HCT116 (cell line): ENCODE measurements at regions not wholly inside any gene's neighbourhood (a gene's known extent, or its start where the extent isn't known, plus 50 kb on each side); places are given as distances from the start of the nearest gene placed in this dataset.

Source experiments
- ATAC-seq: fragments of 200-7000 bp; cut with Tn5 transposase; 2 replicates; pipeline ENCODE4 v1.9.1; 2020; ENCODE audit warnings: mild to moderate bottlenecking, moderate library complexity
- BruUV-seq: library from RNA; stranded (reverse); fragments of 400-500 nt; replicated peaks from 2 replicates; lab custom pipeline; 2021; lab: Mats Ljungman, UMichigan
- CTCF ChIA-PET: fragments of 300-600 bp; sonication (Branson Sonifier 250); formaldehyde crosslinking; loops from one replicate; lab custom pipeline; 2021; ENCODE audit warnings: antibody characterized with exemption; lab: Charles Lee
- POLR2A ChIA-PET: fragments of 300-600, 350-600 bp; sonication (Branson Sonifier 250); formaldehyde crosslinking; loops from one replicate; lab custom pipeline; 2021; ENCODE audit warnings: antibody characterized with exemption; lab: Charles Lee
- RAD21 ChIA-PET, 2 experiments: fragments of 300-600 bp; sonication (Branson Sonifier 250); formaldehyde crosslinking; loops; one replicate each; lab custom pipeline; 2023; ENCODE audit warnings: low total read pairs in 2 of 2; ENCODE audit not compliant: uncharacterized antibody in 2 of 2, unreplicated experiment in 2 of 2, low non-redundant PET in 1 of 2; lab: Charles Lee
- DNase-seq: peaks from one replicate; pipeline ENCODE4 v3.0.0-alpha.2; 2010; ENCODE audit warnings: low read depth, low spot score
- H2AFZ ChIP-seq: fragments of 200-600 bp; shearing (Covaris generic), sonication (generic); 2 replicates; pipeline ENCODE4 v1.6.1; 2017; ENCODE audit warnings: low read depth, mixed run types, mixed read lengths, antibody characterized with exemption, low read length; ENCODE audit not compliant: poor library complexity, severe bottlenecking
- H3K27ac ChIP-seq: 2 replicates; pipeline ENCODE4 v1.5.1; 2012; ENCODE audit warnings: low read depth, low read length
- H3K27me3 ChIP-seq: fragments of 200-600 bp; sonication (generic); 2 replicates; pipeline ENCODE4 v1.6.1; 2016; ENCODE audit warnings: mixed run types, low read length, mixed read lengths; ENCODE audit not compliant: insufficient read depth
- H3K36me3 ChIP-seq, 2 experiments: fragments of 200-500 bp in 1 of 2; fragments of 200-600 bp in 1 of 2; sonication (Bioruptor generic) in 1 of 2; sonication (generic) in 1 of 2; 2 replicates each; pipeline versions ENCODE4 v1.5.1 to v1.6.1; 2014 to 2016; ENCODE audit warnings: low read length in 2 of 2, inconsistent platforms in 1 of 2, mixed read lengths in 1 of 2, mixed run types in 1 of 2; ENCODE audit not compliant: insufficient read depth in 2 of 2, control insufficient read depth in 1 of 2
- H3K4me1 ChIP-seq, 2 experiments: fragments of 200-600 bp in 1 of 2; sonication (generic) in 1 of 2; 2 replicates each; pipeline versions ENCODE4 v1.5.1 to v1.6.1; 2012 to 2017; ENCODE audit warnings: low read length in 2 of 2, inconsistent platforms in 1 of 2, mild to moderate bottlenecking in 1 of 2, mixed read lengths in 1 of 2, mixed run types in 1 of 2, moderate library complexity in 1 of 2; ENCODE audit not compliant: insufficient read depth in 2 of 2, control insufficient read depth in 1 of 2
- H3K4me2 ChIP-seq: fragments of 200-600 bp; sonication (generic); 2 replicates; pipeline ENCODE4 v1.6.1; 2017; ENCODE audit warnings: mixed run types, low read length, mixed read lengths
- H3K4me3 ChIP-seq, 2 experiments: fragments of 200-600 bp in 1 of 2; sonication (generic) in 1 of 2; replicated peaks in 1 of 2; 2 replicates each; pipeline ENCODE4 v1.5.1; 2011 to 2016; ENCODE audit warnings: low read length in 2 of 2, control low read depth in 1 of 2, low read depth in 1 of 2, mild to moderate bottlenecking in 1 of 2, mixed read lengths in 1 of 2, mixed run types in 1 of 2
- H3K79me2 ChIP-seq: fragments of 200-600 bp; sonication (generic); 2 replicates; pipeline ENCODE4 v1.6.1; 2017; ENCODE audit warnings: mild to moderate bottlenecking, mixed run types, low read length, moderate library complexity, mixed read lengths; ENCODE audit not compliant: insufficient read depth
- H3K9ac ChIP-seq: fragments of 200-600 bp; sonication (generic); 2 replicates; pipeline ENCODE4 v1.6.1; 2016; ENCODE audit warnings: low read length, mixed read lengths
- H3K9me2 ChIP-seq: fragments of 200-600 bp; sonication (generic), shearing (Covaris generic); 2 replicates; pipeline ENCODE4 v1.6.1; 2017; ENCODE audit warnings: mixed run types, mild to moderate bottlenecking, moderate library complexity; ENCODE audit not compliant: insufficient read depth
- H3K9me3 ChIP-seq, 2 experiments: fragments of 200-500 bp in 1 of 2; fragments of 200-600 bp in 1 of 2; sonication (Bioruptor generic) in 1 of 2; sonication (generic) in 1 of 2; 2 replicates each; pipeline ENCODE4 v1.6.1; 2014 to 2017; ENCODE audit warnings: low read length in 2 of 2, mixed read lengths in 2 of 2, inconsistent platforms in 1 of 2, low read depth in 1 of 2, mild to moderate bottlenecking in 1 of 2, mixed run types in 1 of 2, moderate library complexity in 1 of 2; ENCODE audit not compliant: control insufficient read depth in 1 of 2, insufficient read depth in 1 of 2
- H4K20me1 ChIP-seq: fragments of 200-600 bp; sonication (generic), shearing (Covaris generic); 2 replicates; pipeline ENCODE4 v1.6.1; 2017; ENCODE audit warnings: mixed run types, mild to moderate bottlenecking, moderate library complexity; ENCODE audit not compliant: insufficient read depth
- ATF3 ChIP-seq: IDR thresholded peaks from 2 replicates; pipeline ENCODE4 v1.6.1; 2012
- CEBPB ChIP-seq: IDR thresholded peaks from 2 replicates; pipeline ENCODE4 v1.6.1; 2012; ENCODE audit warnings: low read depth
- CTCF ChIP-seq, 3 experiments: fragments of 200-600 bp in 1 of 3; sonication (generic) in 1 of 3; IDR thresholded peaks in 2 of 3; conservative IDR thresholded peaks in 1 of 3; 2 replicates each; pipeline ENCODE4 v1.5.1; 2012 to 2017; ENCODE audit warnings: low read depth in 2 of 3, low read length in 2 of 3, antibody characterized with exemption in 1 of 3, borderline replicate concordance in 1 of 3, control low read depth in 1 of 3, mild to moderate bottlenecking in 1 of 3, mixed read lengths in 1 of 3, mixed run types in 1 of 3, moderate library complexity in 1 of 3; ENCODE audit not compliant: insufficient read depth in 1 of 3
- EGR1 ChIP-seq: IDR thresholded peaks from 2 replicates; pipeline ENCODE4 v1.6.1; 2012; ENCODE audit warnings: low read depth
- EZH2 ChIP-seq: fragments of 200-600 bp; sonication (generic); IDR thresholded peaks from 2 replicates; pipeline ENCODE4 v1.6.1; 2017; ENCODE audit warnings: antibody characterized with exemption, mixed run types
- MAX ChIP-seq: IDR thresholded peaks from 2 replicates; pipeline ENCODE4 v1.6.1; 2012
- POLR2A ChIP-seq: IDR thresholded peaks from 2 replicates; pipeline ENCODE4 v1.7.0; 2011; ENCODE audit warnings: borderline replicate concordance; ENCODE audit not compliant: insufficient read depth, insufficient read length; ENCODE audit errors: extremely low read depth
- POLR2AphosphoS5 ChIP-seq: IDR thresholded peaks from 2 replicates; pipeline ENCODE4 v1.6.1; 2011; ENCODE audit warnings: mild to moderate bottlenecking, low read depth, low read length, moderate library complexity
- RAD21 ChIP-seq: IDR thresholded peaks from 2 replicates; pipeline ENCODE4 v1.6.1; 2012; ENCODE audit warnings: low read depth, mild to moderate bottlenecking
- SRF ChIP-seq: IDR thresholded peaks from 2 replicates; pipeline ENCODE4 v1.6.1; 2012; ENCODE audit warnings: low read depth
- YY1 ChIP-seq: IDR thresholded peaks from 2 replicates; pipeline ENCODE4 v1.6.1; 2011; ENCODE audit warnings: low read length, low read depth, moderate library complexity, mild to moderate bottlenecking; ENCODE audit not compliant: insufficient replicate concordance; ENCODE audit errors: extremely low read depth
- ZBTB33 ChIP-seq: IDR thresholded peaks from 2 replicates; pipeline ENCODE4 v1.6.1; 2011; ENCODE audit warnings: mild to moderate bottlenecking, low read length, moderate library complexity; ENCODE audit not compliant: insufficient replicate concordance; ENCODE audit errors: extremely low read depth
- ZFX ChIP-seq: fragments of 450-650 bp; IDR thresholded peaks from 2 replicates; pipeline ENCODE4 v1.6.1; 2017
- ZNF274 ChIP-seq: fragments of 200-500 bp; sonication (Bioruptor generic); IDR thresholded peaks from 2 replicates; pipeline ENCODE4 v1.6.1; 2014; ENCODE audit warnings: mild to moderate bottlenecking, low read depth, low read length, inconsistent platforms
- intact Hi-C: fragments of 100-400 bp; cut with micrococcal nuclease; formaldehyde crosslinking; loops from 2 replicates; pipeline ENCODE4 v1.10.0; 2022

- DNase-seq (no peak), ATAC-seq (no peak)
- intact Hi-C loops: no loop called here
- TF ChIP-seq ZFX: no peak
- TF ChIP-seq ZNF274: no peak
- TF ChIP-seq CEBPB: no peak
- no peaks in the 10 kb centered on the region for H3K27me3 ChIP-seq
- no peaks in the 10 kb centered on the region for H3K79me2 ChIP-seq
- POLR2A ChIA-PET: no interaction called here
- no peaks in the 10 kb centered on the region for H3K36me3 ChIP-seq
- H3K4me2 ChIP-seq: no peak overlapping the region
- H3K9me3 ChIP-seq: peaks cover 0 to 16% of the 10 kb centered on the region in 2 experiments; a peak in 2 of 4 replicates
- RAD21 ChIA-PET: no interaction called here
- no peak overlapping the region for H2AFZ ChIP-seq
- H3K27ac ChIP-seq: no peak overlapping the region
- CTCF ChIA-PET: no interaction called here
- no peaks in the 10 kb centered on the region for H4K20me1 ChIP-seq
- no peak overlapping the region for H3K9ac ChIP-seq
- no TSS peak for BruUV-seq
- H3K4me3 ChIP-seq: no peak overlapping the region
- H3K9me2 ChIP-seq: no peaks in the 10 kb centered on the region
- no peaks in the 10 kb centered on the region for H3K4me1 ChIP-seq
These were observed 1311.9 kb downstream of the UQCRFS1 start for GRCh38 chr19:27901078-27901477.

GRCh38 chr19:27896091-27896490 lies 1316.9 kb downstream of the UQCRFS1 start:
- H4K20me1 ChIP-seq: no peaks in the 10 kb centered on the region
- no peak overlapping the region for H3K4me2 ChIP-seq
- TF ChIP-seq RAD21: no peak
- no peak for TF ChIP-seq EZH2
- TF ChIP-seq EGR1: no peak
- no peak for TF ChIP-seq CTCF (IDR thresholded peaks at IDR 0.05 in 2 of 3, conservative IDR thresholded peaks at IDR 0.05 in 1 of 3; ENCODE audit: borderline replicate concordance in 1 of 3, insufficient read depth in 1 of 3, low read depth in 2 of 3, low read length in 2 of 3)
- TF ChIP-seq ATF3: no peak
- TF ChIP-seq ZNF274: no peak
- TF ChIP-seq POLR2A: no peak
- TF ChIP-seq ZBTB33: no peak
- TF ChIP-seq YY1: no peak
- TF ChIP-seq MAX: no peak
- no peak for TF ChIP-seq POLR2AphosphoS5
- no peak for TF ChIP-seq SRF
- no peak overlapping the region for H3K9ac ChIP-seq
- no TSS peak for BruUV-seq
- peaks cover 0 to 17% of the 10 kb centered on the region in 2 experiments; a peak in 2 of 4 replicates for H3K9me3 ChIP-seq
- DNase-seq (no peak), ATAC-seq (no peak)
- H3K9me2 ChIP-seq: no peaks in the 10 kb centered on the region
- RAD21 ChIA-PET: no interaction called here
- CTCF ChIA-PET: no interaction called here
- no peak overlapping the region for H2AFZ ChIP-seq
- POLR2A ChIA-PET: no interaction called here
- H3K4me1 ChIP-seq: no peaks in the 10 kb centered on the region
- intact Hi-C loops: no loop called here
- H3K27ac ChIP-seq: no peak overlapping the region
- no peaks in the 10 kb centered on the region for H3K36me3 ChIP-seq
- no peaks in the 10 kb centered on the region for H3K27me3 ChIP-seq
- H3K79me2 ChIP-seq: no peaks in the 10 kb centered on the region
- no peak overlapping the region for H3K4me3 ChIP-seq
